ENCODE measurements at regions not wholly inside any gene's neighbourhood (a gene's known extent, or its start where the extent isn't known, plus 50 kb on each side); places are given as distances from the start of the nearest gene placed in this dataset.

DNA sequence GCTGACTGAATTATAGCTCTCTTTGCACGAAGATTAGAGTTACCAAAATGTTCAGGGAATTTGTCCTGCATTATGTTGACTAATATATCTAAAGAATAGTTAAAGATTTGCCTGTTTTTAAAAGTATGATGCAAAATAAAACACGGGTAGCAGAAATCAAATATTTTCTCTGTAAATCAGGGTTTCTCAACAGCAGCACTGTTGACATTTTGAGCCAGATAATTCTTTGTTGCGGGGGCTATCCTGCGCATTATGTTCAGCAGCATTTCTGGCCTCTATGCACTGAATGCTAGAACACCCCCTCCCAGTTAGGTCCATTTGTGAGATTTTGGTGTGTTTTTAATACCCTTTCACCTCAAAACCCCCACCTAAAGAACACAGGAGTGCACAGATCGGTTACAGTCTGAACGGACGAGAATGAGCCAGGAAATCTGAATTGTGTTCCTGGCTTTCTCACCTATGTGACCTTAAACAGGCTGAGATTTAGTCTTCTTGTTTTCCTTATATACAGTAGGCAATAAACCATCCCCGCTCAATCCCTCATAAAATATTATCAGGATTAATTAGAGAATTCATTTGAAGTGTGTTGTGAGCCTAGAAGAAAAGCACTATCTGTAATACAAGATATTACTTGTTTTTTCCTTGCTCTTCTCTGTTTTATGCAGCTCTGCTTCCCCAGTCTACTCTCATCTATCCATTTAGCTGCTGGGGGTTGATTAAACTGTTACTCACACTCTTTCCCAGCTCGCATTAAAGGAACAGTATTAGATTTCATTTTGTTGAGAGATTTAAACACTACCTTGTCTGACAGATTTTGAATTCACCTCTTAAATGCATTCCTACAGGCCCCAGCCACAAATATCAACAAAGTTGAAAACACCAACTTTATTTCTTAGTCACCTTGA, 247.5 kb upstream of the GOLIM4 start:
- no peak for DNase-seq

DNA sequence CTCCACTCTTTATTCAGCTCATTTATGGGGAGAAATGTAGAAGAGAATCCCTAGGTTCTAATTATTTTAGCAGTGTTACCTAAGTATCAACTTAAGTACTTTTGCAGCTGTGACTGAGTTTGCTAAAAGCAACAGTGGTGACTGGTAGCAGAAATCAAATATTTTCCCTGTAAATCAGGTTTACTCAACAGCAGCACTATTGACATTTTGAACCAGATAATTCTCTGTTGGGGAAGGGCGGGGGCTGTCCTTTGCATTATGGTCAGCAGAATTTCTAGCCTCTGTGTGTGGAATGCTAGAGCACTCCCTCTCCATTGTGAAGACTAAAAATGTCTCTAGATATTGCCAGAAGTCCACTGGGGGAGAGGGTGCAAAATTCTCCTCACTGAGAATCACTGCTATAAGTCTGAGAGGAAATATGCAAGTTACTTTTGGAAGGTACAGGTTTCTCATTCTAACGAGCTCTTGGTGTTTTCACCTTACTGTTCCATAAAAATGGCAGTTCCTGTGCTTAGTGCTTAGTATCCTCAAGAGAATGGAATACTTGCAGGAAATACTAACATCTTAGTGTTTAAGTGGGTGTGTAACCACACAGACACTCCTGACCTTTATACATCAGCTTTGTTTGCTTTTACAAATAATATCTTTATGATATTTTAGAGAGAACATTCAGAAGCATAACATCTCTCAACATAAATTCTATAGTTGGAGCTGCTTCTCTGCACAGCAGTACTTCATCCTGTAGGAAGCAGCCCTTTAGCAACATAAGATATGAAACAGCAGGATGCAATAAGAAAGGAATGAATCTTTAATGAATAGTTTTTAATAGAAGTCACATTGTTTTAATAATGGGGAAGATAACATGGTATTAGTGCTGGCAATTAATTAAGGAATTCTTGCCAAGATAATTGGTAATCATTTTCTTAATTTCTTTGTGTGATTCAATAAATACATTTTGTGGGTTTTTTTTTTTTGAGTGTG, 246.5 kb upstream of the GOLIM4 start:
- DNase-seq = no peak

GRCh38 chr3:168341192-168341815, 245.6 kb upstream of the GOLIM4 start:
- no peak for DNase-seq

- DNase-seq = no peak
Observed at GRCh38 chr3:168338161-168338560, 242.4 kb upstream of the GOLIM4 start.

- no peak for DNase-seq
Observed at GRCh38 chr3:168336276-168336675, 240.6 kb upstream of the GOLIM4 start.

GRCh38 chr3:168333410-168333935, 237.7 kb upstream of the GOLIM4 start:
- DNase-seq = no peak

DNA sequence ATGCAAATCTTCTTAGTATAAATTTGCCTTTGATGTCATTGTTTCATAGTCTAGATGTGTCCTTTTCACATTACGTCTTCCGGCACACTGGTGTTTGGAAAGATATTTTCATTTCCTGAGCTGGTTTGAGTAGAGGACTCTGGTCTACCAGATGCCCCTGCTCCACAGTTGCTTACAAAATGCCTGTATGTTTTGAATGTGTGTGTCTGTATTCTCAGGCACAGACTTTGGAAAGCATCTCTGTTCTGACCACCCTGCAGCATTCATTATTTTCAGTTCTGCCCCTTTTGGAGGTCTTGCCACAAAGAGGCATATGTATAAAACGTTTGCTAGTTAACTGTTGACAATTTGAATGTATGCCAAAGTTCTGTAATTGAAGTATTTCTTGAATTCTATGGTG, 236.0 kb upstream of the GOLIM4 start:
- no peak for DNase-seq

GRCh38 chr3:168330983-168331382, 235.3 kb upstream of the GOLIM4 start:
- DNase-seq = no peak

DNA sequence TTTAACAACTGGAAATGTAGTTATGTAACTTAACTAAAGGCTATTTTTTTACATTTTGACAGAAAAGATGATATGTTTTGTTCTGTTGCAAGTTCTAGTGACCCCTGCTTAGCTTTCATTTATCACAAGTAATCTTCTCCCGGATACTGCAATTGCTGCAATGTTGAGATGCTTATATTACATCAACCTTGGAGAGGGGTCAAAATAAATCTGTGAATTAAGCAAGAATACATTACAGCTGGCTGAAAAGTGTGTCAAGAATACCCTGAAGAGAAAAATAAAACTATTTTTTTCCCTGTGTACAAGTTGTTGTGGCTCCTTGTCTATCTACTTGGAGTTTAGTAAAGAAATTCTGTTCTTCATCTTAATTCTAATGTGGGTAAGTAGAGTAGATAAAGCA, 232.1 kb upstream of the GOLIM4 start:
- DNase-seq = no peak

DNA sequence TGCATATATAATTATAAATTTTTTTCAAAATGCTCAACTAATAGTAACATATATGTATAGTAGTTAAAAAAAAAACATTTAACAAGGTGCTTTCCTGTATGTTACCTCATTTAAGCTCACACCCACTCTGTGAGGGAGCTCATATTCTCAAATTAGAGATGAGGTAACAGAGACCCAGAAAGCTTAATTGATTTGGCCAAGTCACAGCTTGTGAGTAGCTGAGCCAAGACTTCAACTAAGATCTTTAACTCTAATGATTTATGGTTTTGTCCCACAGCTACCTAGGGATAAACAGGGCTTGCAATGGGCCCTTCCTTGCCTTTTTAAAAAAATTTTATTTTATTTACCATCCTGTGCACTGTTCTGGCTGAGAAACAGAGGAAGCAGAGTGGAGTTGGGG, 230.0 kb upstream of the GOLIM4 start:
- DNase-seq = no peak

GRCh38 chr3:168322941-168323340, 227.2 kb upstream of the GOLIM4 start:
- no peak for DNase-seq

GRCh38 chr3:168314166-168314565, 218.4 kb upstream of the GOLIM4 start:
- no peak for DNase-seq

- no peak for DNase-seq
Observed at GRCh38 chr3:168312984-168313383, 217.3 kb upstream of the GOLIM4 start.

- DNase-seq = no peak
Observed at GRCh38 chr3:168307893-168308292, 212.2 kb upstream of the GOLIM4 start.

DNA sequence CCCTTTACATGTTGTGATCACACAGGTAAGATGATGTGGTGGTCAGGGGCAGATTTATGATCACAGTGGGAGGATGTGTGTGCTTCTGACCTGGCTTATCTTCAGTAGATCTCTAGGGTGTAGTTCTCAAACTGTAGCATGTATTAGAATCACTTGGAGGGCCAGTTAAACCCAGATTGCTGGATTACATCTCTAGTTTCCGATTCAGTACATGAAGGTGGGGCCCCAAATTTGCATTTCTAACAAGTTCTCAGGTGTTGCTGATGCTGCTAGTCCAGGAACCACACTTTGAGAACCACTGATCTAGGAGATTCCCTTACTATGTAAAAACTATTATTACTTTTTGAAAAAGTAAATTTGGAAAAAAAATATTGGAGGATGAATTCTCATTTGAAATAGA, 199.3 kb upstream of the GOLIM4 start:
- DNase-seq = no peak

DNA sequence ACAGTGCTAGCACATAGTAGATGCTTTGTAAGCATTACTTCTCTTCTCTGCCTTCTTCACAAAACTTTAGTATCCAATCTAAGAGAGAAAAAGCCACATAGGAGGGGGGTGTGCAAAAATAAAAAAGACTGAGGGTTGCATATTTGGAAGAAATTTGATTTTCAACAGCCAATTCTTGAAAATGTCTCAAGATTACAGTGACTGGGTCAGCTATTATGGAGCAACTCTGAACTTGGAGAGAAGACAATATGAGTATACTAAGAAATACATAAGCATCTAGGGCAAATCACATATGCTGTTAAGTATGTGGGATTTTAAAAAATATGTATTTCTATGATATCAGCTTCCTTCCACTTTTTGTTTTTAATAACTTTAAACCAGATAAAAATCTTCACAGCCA, 196.6 kb upstream of the GOLIM4 start:
- no peak for DNase-seq

GRCh38 chr3:168289471-168290008, 193.8 kb upstream of the GOLIM4 start:
- no peak for DNase-seq

DNA sequence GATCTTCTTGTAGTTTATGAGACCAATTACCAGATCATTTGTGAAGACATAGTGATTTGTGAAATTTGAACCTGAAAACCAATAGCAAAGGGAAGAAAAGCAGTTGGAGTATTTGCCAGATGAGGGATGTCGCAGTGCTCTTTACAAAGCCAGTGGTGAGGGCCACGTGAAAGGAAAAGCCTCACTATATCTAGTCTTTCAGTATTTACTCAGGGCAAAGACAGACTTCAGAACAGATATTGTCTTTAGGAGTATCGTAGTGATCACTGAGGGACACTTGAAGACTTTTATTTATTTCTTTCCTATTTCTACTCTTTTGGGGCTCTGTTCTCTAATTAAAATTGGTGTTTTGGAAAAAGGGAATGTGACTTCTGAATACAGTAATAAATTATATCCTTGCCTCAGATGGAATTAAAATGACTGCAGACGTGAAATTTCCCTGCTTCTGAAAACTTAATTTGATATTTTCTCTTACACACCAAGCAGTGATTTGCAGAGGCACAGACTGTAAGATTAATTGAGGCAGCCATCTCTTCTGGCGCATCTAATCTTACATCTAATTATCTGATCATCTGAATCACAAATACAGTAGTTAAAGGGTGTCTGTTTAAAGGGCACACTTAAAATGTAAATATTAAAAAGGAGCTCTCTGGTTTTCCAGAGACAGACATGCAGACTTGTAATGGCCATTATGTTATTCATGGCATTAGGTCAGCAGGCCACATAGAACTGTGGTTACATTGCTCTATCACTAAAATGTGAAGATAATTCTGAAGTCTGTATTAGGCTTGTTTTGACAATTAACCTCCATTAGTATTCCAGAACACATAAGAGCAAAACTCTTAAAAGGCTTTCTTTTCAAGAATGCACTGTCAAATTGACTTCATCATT, 193.0 kb upstream of the GOLIM4 start:
- no peak for DNase-seq

DNA sequence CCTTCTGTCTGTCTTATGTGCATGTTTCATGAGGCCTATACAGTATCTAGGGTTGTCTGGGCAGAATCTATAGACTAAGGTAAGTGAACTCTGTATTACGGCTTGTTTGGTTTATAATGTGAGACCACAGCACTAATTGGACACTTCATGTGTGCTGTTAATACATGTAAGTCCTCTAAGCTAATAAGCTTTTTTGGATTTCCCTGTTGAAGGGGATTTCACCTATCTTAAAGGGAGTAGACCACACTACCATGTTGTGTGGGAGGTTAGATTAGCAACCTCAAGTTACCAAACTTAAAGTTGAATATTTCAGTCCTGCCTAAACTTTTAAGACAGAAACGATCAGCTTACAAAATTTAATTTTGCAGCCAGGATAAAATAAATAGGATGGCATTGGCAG, 189.8 kb upstream of the GOLIM4 start:
- no peak for DNase-seq

DNA sequence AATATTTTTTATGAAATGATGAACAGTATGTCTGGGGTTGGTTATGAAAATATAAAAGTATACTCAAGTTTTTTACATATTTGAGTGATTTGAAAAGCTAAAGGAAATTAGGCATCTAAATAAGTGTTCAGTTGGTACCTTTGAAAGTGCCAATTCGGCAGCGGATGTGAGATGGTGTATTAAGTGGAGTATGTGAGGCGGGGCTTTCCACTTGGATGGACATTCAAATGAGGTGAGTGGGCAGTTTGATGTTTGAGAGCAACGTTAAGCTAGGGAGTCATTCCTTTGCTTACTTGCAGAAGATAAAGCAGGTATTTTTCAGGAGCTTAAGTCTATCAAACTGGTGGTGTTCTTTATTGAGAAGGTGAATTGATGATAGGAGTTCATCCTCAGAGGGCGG, 189.0 kb upstream of the GOLIM4 start:
- DNase-seq = no peak

- no peak for DNase-seq
Observed at GRCh38 chr3:168275662-168276061, 179.9 kb upstream of the GOLIM4 start.

DNA sequence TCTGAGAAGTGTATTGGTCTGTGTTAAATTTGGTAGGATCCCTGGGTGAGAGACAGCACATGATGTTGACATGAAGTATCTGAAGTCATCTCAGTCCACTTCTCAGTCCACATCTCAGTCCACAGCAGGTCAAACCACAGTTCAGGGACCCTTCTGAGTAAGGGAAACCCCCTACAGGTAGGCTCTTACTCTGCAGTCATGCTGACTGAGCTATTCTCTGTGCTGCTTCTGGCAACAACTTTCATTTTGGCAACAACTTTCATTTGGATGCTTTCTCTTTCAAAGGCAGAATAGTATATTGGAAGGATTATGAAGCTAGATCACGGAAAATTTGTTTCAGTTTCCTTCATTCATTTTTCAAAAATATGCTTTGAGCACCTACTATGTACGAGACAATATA, 178.2 kb upstream of the GOLIM4 start:
- no peak for DNase-seq

Data from stimulated activated CD4-positive, alpha-beta T cell treated with anti-CD3 and anti-CD28 coated beads, Interleukin-4, amount 100 ng/mL, for 1 hour (primary cell).